ENCODE measurements at regions not wholly inside any gene's neighbourhood (a gene's known extent, or its start where the extent isn't known, plus 50 kb on each side); places are given as distances from the start of the nearest gene placed in this dataset.

GRCh38 chr7:46157931-46158330 lies 236.9 kb upstream of the IGFBP3 start:
- Mint-ChIP-seq H3K4me3 (no peak overlapping the region), H3K27ac (no peak overlapping the region), H3K36me3 (ENCODE audit: low read depth) (no peaks in the 10 kb centered on the region), H3K27me3 (no peaks in the 10 kb centered on the region), H3K9me3 (no peaks in the 10 kb centered on the region), H3K4me1 (ENCODE audit: low read depth) (no peaks in the 10 kb centered on the region)
- ChIA-PET POLR2A (no interaction called here), CTCF (no interaction called here)
- DNase-seq (no peak), ATAC-seq (no peak)
- intact Hi-C loops (cut with micrococcal nuclease): no loop called here
- TF ChIP-seq CTCF (IDR thresholded peaks at IDR 0.05): no peak

GRCh38 chr7:46157404-46157803 lies 236.3 kb upstream of the IGFBP3 start:
- no peak overlapping the region for H3K27ac Mint-ChIP-seq
- H3K36me3 Mint-ChIP-seq (ENCODE audit: low read depth): no peaks in the 10 kb centered on the region
- no peak for TF ChIP-seq CTCF (IDR thresholded peaks at IDR 0.05)
- ATAC-seq: no peak
- DNase-seq: no peak
- H3K4me1 Mint-ChIP-seq (ENCODE audit: low read depth): no peaks in the 10 kb centered on the region
- ChIA-PET CTCF (no interaction called here), POLR2A (no interaction called here)
- H3K9me3 Mint-ChIP-seq: no peaks in the 10 kb centered on the region
- no peak overlapping the region for H3K4me3 Mint-ChIP-seq
- no peaks in the 10 kb centered on the region for H3K27me3 Mint-ChIP-seq
- intact Hi-C loops (cut with micrococcal nuclease): no loop called here

- ChIA-PET POLR2A (no interaction called here), CTCF (no interaction called here)
- TF ChIP-seq CTCF (IDR thresholded peaks at IDR 0.05): no peak
- Mint-ChIP-seq H3K36me3 (ENCODE audit: low read depth) (no peaks in the 10 kb centered on the region), H3K9me3 (no peaks in the 10 kb centered on the region), H3K4me1 (ENCODE audit: low read depth) (no peaks in the 10 kb centered on the region), H3K4me3 (no peak overlapping the region), H3K27ac (no peak overlapping the region), H3K27me3 (no peaks in the 10 kb centered on the region)
- ATAC-seq (no peak), DNase-seq (no peak)
- intact Hi-C loops (cut with micrococcal nuclease): no loop called here
Measured at GRCh38 chr7:46156853-46157252, 235.8 kb upstream of the IGFBP3 start.

- no peaks in the 10 kb centered on the region for H3K9me3 Mint-ChIP-seq
Measured at GRCh38 chr7:46156086-46156485, 235.0 kb upstream of the IGFBP3 start.

GRCh38 chr7:46155367-46155766 lies 234.3 kb upstream of the IGFBP3 start:
- DNase-seq (no peak), ATAC-seq (no peak)
- CTCF ChIA-PET: no interaction called here
- no peak overlapping the region for H3K4me3 Mint-ChIP-seq
- intact Hi-C loops (cut with micrococcal nuclease): no loop called here
- H3K27ac Mint-ChIP-seq: no peak overlapping the region
- no peak for TF ChIP-seq CTCF (IDR thresholded peaks at IDR 0.05)
- POLR2A ChIA-PET: no interaction called here
- no peaks in the 10 kb centered on the region for H3K9me3 Mint-ChIP-seq
- no peaks in the 10 kb centered on the region for H3K36me3 Mint-ChIP-seq (ENCODE audit: low read depth)
- H3K27me3 Mint-ChIP-seq: no peaks in the 10 kb centered on the region
- no peaks in the 10 kb centered on the region for H3K4me1 Mint-ChIP-seq (ENCODE audit: low read depth)

More at GRCh38 chr7:46156086-46156485, 235.0 kb upstream of the IGFBP3 start:
- ATAC-seq (no peak), DNase-seq (no peak)
- H3K4me3 Mint-ChIP-seq: no peak overlapping the region
- no peaks in the 10 kb centered on the region for H3K36me3 Mint-ChIP-seq (ENCODE audit: low read depth)
- intact Hi-C loops (cut with micrococcal nuclease): no loop called here
- H3K4me1 Mint-ChIP-seq (ENCODE audit: low read depth): no peaks in the 10 kb centered on the region
- ChIA-PET POLR2A (no interaction called here), CTCF (no interaction called here)
- no peak overlapping the region for H3K27ac Mint-ChIP-seq
- no peak for TF ChIP-seq CTCF (IDR thresholded peaks at IDR 0.05)
- no peaks in the 10 kb centered on the region for H3K27me3 Mint-ChIP-seq
